DOHH2 (cell line): ENCODE measurements at regions not wholly inside any gene's neighbourhood (a gene's known extent, or its start where the extent isn't known, plus 50 kb on each side); places are given as distances from the start of the nearest gene placed in this dataset.
"Not testable (repeated sequence)": the region's sequence is repeated elsewhere in the genome, so short reads cannot be mapped to it uniquely, and the experiment has no call there.

ENCODE experiments used
- H3F3A ChIP-seq: fragments of 200-600 bp; sonication (generic), shearing (Covaris generic); 2 replicates; pipeline ENCODE4 v1.6.0; 2016; ENCODE audit warnings: antibody characterized with exemption, mild to moderate bottlenecking; ENCODE audit not compliant: control insufficient read depth, insufficient read depth
- H3K27ac ChIP-seq: fragments of 200-600 bp; sonication (generic); 2 replicates; pipeline ENCODE4 v1.5.1; 2014; ENCODE audit warnings: low read depth, mild to moderate bottlenecking, low read length, moderate library complexity
- H3K27me3 ChIP-seq: fragments of 200-600 bp; sonication (generic); 2 replicates; pipeline ENCODE4 v1.6.1; 2014; ENCODE audit warnings: mild to moderate bottlenecking, low read length, mixed read lengths; ENCODE audit not compliant: control insufficient read depth
- H3K36me3 ChIP-seq: fragments of 200-600 bp; sonication (generic); 2 replicates; pipeline ENCODE4 v1.6.1; 2014; ENCODE audit warnings: mild to moderate bottlenecking, low read length, moderate library complexity, mixed read lengths; ENCODE audit not compliant: control insufficient read depth
- H3K4me1 ChIP-seq: fragments of 200-600 bp; sonication (generic); 2 replicates; pipeline ENCODE4 v1.6.1; 2014; ENCODE audit warnings: mild to moderate bottlenecking, low read length, mixed read lengths; ENCODE audit not compliant: control insufficient read depth
- H3K4me2 ChIP-seq: fragments of 200-600 bp; sonication (generic); 2 replicates; pipeline ENCODE4 v1.6.0; 2014; ENCODE audit warnings: mild to moderate bottlenecking, low read length, moderate library complexity
- H3K4me3 ChIP-seq: fragments of 200-600 bp; sonication (generic); 2 replicates; pipeline ENCODE4 v1.5.1; 2014; ENCODE audit warnings: mild to moderate bottlenecking, low read length, mixed read lengths
- H3K79me2 ChIP-seq: fragments of 200-600 bp; sonication (generic); 2 replicates; pipeline ENCODE4 v1.6.1; 2014; ENCODE audit warnings: mild to moderate bottlenecking, low read length, mixed read lengths; ENCODE audit not compliant: control insufficient read depth
- H3K9me2 ChIP-seq: fragments of 200-600 bp; sonication (generic); replicated peaks from 2 replicates; pipeline ENCODE4 v1.6.1; 2014; ENCODE audit warnings: mild to moderate bottlenecking, low read length, mixed read lengths; ENCODE audit not compliant: control insufficient read depth
- H3K9me3 ChIP-seq: fragments of 200-600 bp; sonication (generic); 2 replicates; pipeline ENCODE4 v1.6.1; 2014; ENCODE audit warnings: antibody characterized with exemption, low read length, mixed read lengths; ENCODE audit not compliant: control insufficient read depth, insufficient read depth
- H4K20me1 ChIP-seq: fragments of 200-600 bp; sonication (generic); 2 replicates; pipeline ENCODE4 v1.6.0; 2014; ENCODE audit warnings: low read depth, mild to moderate bottlenecking, antibody characterized with exemption, low read length, moderate library complexity; ENCODE audit not compliant: control insufficient read depth, insufficient read depth
- CTCF ChIP-seq: fragments of 200-600 bp; sonication (generic); IDR thresholded peaks from one replicate; pipeline ENCODE4 v1.5.1; 2014; ENCODE audit warnings: antibody characterized with exemption, mild to moderate bottlenecking, low read depth, low read length; ENCODE audit not compliant: poor library complexity, severe bottlenecking
- EZH2phosphoT487 ChIP-seq: fragments of 200-600 bp; sonication (generic); IDR thresholded peaks from 2 replicates; pipeline ENCODE4 v1.6.1; 2017; ENCODE audit warnings: borderline replicate concordance, mild to moderate bottlenecking, antibody characterized with exemption, low read length, moderate library complexity, mixed read lengths

GRCh38 chr4:150018257-150018656 lies 60.0 kb upstream of the DCLK2 start:
- TF ChIP-seq EZH2phosphoT487 (no peak), CTCF (no peak)
- H3K9me2 ChIP-seq = no peaks in the 10 kb centered on the region
- no peaks in the 10 kb centered on the region for H4K20me1 ChIP-seq
- H3K4me3 ChIP-seq = no peak overlapping the region
- peaks cover 3% of the 10 kb centered on the region; the same call in 1 of the 2 replicates for H3K27me3 ChIP-seq
- H3K4me2 ChIP-seq = no peak overlapping the region
- no peak overlapping the region for H3K27ac ChIP-seq
- H3F3A ChIP-seq = no peaks in the 10 kb centered on the region
- no peaks in the 10 kb centered on the region for H3K79me2 ChIP-seq
- H3K9me3 ChIP-seq = no peaks in the 10 kb centered on the region
- no peaks in the 10 kb centered on the region for H3K36me3 ChIP-seq
- H3K4me1 ChIP-seq = no peaks in the 10 kb centered on the region

- Histone ChIP-seq H3K9me3 (no peaks in the 10 kb centered on the region), H3K27me3 (peaks cover 3% of the 10 kb centered on the region; the same call in 1 of the 2 replicates), H3K36me3 (no peaks in the 10 kb centered on the region), H4K20me1 (no peaks in the 10 kb centered on the region), H3K79me2 (no peaks in the 10 kb centered on the region), H3K9me2 (no peaks in the 10 kb centered on the region), H3K27ac (no peak overlapping the region), H3K4me2 (no peak overlapping the region), H3F3A (no peaks in the 10 kb centered on the region), H3K4me1 (no peaks in the 10 kb centered on the region), H3K4me3 (no peak overlapping the region)
- TF ChIP-seq EZH2phosphoT487 = no peak
- TF ChIP-seq CTCF = no peak
These were observed 56.8 kb upstream of the DCLK2 start for GRCh38 chr4:150021483-150021882.

GRCh38 chr4:150023489-150023888 lies 54.8 kb upstream of the DCLK2 start:
- no peak overlapping the region for H3K27ac ChIP-seq
- no peaks in the 10 kb centered on the region for H4K20me1 ChIP-seq
- H3F3A ChIP-seq = no peaks in the 10 kb centered on the region
- peaks cover 10% of the 10 kb centered on the region; the same call in 1 of the 2 replicates for H3K9me3 ChIP-seq
- H3K36me3 ChIP-seq = no peaks in the 10 kb centered on the region
- H3K4me3 ChIP-seq = no peak overlapping the region
- H3K4me2 ChIP-seq = no peak overlapping the region
- H3K79me2 ChIP-seq = no peaks in the 10 kb centered on the region
- TF ChIP-seq CTCF = no peak
- no peak for TF ChIP-seq EZH2phosphoT487
- H3K9me2 ChIP-seq = no peaks in the 10 kb centered on the region
- H3K4me1 ChIP-seq = no peaks in the 10 kb centered on the region
- H3K27me3 ChIP-seq = no peaks in the 10 kb centered on the region

GRCh38 chr4:150026987-150027386 lies 51.3 kb upstream of the DCLK2 start:
- H3K36me3 ChIP-seq, H3K4me1 ChIP-seq, H3K27ac ChIP-seq: not testable (repeated sequence)

More at GRCh38 chr4:150026987-150027386, 51.3 kb upstream of the DCLK2 start:
- H3K4me2 ChIP-seq, H3K27me3 ChIP-seq, H3K79me2 ChIP-seq, H3K4me3 ChIP-seq, H4K20me1 ChIP-seq, H3K9me2 ChIP-seq, H3F3A ChIP-seq: not testable (repeated sequence)
- H3K9me3 ChIP-seq = peaks cover 10% of the 10 kb centered on the region; the same call in 1 of the 2 replicates
